IMR-90 (cell line): ENCODE measurements at regions not wholly inside any gene's neighbourhood (a gene's known extent, or its start where the extent isn't known, plus 50 kb on each side); places are given as distances from the start of the nearest gene placed in this dataset.

ENCODE experiments used
- ATAC-seq: fragments of 200-7000 bp; cut with Tn5 transposase; 2 replicates; pipeline ENCODE4 v1.9.1; 2020; ENCODE audit warnings: low read depth, mild to moderate bottlenecking, moderate library complexity
- BruUV-seq: library from RNA; stranded (reverse); fragments of 400-500 nt; replicated peaks from 2 replicates; lab custom pipeline; 2021; lab: Mats Ljungman, UMichigan
- CTCF ChIA-PET: fragments of 300-600 bp; formaldehyde crosslinking; extraction: SDS; loops from one replicate; lab custom pipeline; 2021; ENCODE audit warnings: antibody characterized with exemption; lab: Yijun Ruan, JAX
- POLR2A ChIA-PET: fragments of 300-600 bp; sonication (Branson Sonifier 250); formaldehyde crosslinking; loops from one replicate; lab custom pipeline; 2022; ENCODE audit warnings: antibody characterized with exemption; ENCODE audit not compliant: unreplicated experiment; lab: Charles Lee
- DNase-seq: peaks from one replicate; pipeline ENCODE4 v3.0.0; 2013
- H2AFZ ChIP-seq: replicated peaks from 2 replicates; pipeline ENCODE3; 2013; ENCODE audit warnings: low read length, mild to moderate bottlenecking; ENCODE audit not compliant: poor library complexity
- H2AK5ac ChIP-seq: 2 replicates; pipeline ENCODE4 v1.6.1; 2013; ENCODE audit warnings: low read depth, low read length, inconsistent platforms
- H2AK9ac ChIP-seq: replicated peaks from 2 replicates; pipeline ENCODE3; 2013; ENCODE audit warnings: mild to moderate bottlenecking, low read depth, low read length, moderate library complexity; ENCODE audit not compliant: poor library complexity
- H2BK120ac ChIP-seq: 2 replicates; pipeline ENCODE4 v1.6.1; 2013; ENCODE audit warnings: low read depth, low read length, inconsistent platforms
- H2BK15ac ChIP-seq: 3 replicates; pipeline ENCODE4 v1.6.1; 2013; ENCODE audit warnings: low read depth, low read length, inconsistent platforms
- H2BK20ac ChIP-seq: 2 replicates; pipeline ENCODE4 v1.6.1; 2013; ENCODE audit warnings: low read depth, mild to moderate bottlenecking, inconsistent platforms, low read length, moderate library complexity
- H2BK5ac ChIP-seq: 2 replicates; pipeline ENCODE4 v1.6.1; 2013; ENCODE audit warnings: mild to moderate bottlenecking, low read depth, low read length, inconsistent platforms; ENCODE audit not compliant: poor library complexity, severe bottlenecking
- H3K14ac ChIP-seq: replicated peaks from 2 replicates; pipeline ENCODE4 v1.6.1; 2013; ENCODE audit warnings: low read depth, low read length, inconsistent platforms
- H3K18ac ChIP-seq: 2 replicates; pipeline ENCODE4 v1.6.1; 2013; ENCODE audit warnings: low read depth, low read length, control low read depth
- H3K23ac ChIP-seq: 2 replicates; pipeline ENCODE4 v1.6.1; 2013; ENCODE audit warnings: low read depth, low read length, inconsistent platforms
- H3K27ac ChIP-seq: 2 replicates; pipeline ENCODE4 v1.5.1; 2013; ENCODE audit warnings: mild to moderate bottlenecking, control low read depth, low read length; ENCODE audit not compliant: insufficient read depth
- H3K27me3 ChIP-seq: 2 replicates; pipeline ENCODE4 v1.6.1; 2013; ENCODE audit warnings: low read length; ENCODE audit not compliant: control insufficient read depth, insufficient read depth
- H3K36me3 ChIP-seq: 2 replicates; pipeline ENCODE4 v1.6.1; 2013; ENCODE audit warnings: low read length, mixed read lengths; ENCODE audit not compliant: control insufficient read depth, insufficient read depth
- H3K4ac ChIP-seq: 2 replicates; pipeline ENCODE4 v1.6.1; 2013; ENCODE audit warnings: low read depth, low read length, inconsistent platforms
- H3K4me1 ChIP-seq: 2 replicates; pipeline ENCODE4 v1.6.1; 2013; ENCODE audit warnings: low read length, mixed read lengths; ENCODE audit not compliant: control insufficient read depth, insufficient read depth
- H3K4me2 ChIP-seq: 2 replicates; pipeline ENCODE4 v1.6.1; 2013; ENCODE audit warnings: low read depth, mild to moderate bottlenecking, control low read depth, low read length, moderate library complexity
- H3K4me3 ChIP-seq: 2 replicates; pipeline ENCODE4 v1.5.1; 2013; ENCODE audit warnings: low read depth, mild to moderate bottlenecking, control low read depth, low read length, moderate library complexity; ENCODE audit not compliant: insufficient read depth
- H3K56ac ChIP-seq: 2 replicates; pipeline ENCODE4 v1.6.1; 2013; ENCODE audit warnings: low read length, inconsistent platforms; ENCODE audit not compliant: insufficient read depth; ENCODE audit errors: extremely low read depth
- H3K79me1 ChIP-seq, 2 experiments: 2 replicates each; pipeline ENCODE4 v1.6.1; 2013; ENCODE audit warnings: low read length in 2 of 2, inconsistent platforms in 1 of 2, low read depth in 1 of 2
- H3K9ac ChIP-seq: 2 replicates; pipeline ENCODE4 v1.6.1; 2013; ENCODE audit warnings: low read depth, low read length, control low read depth
- H3K9me1 ChIP-seq: 2 replicates; pipeline ENCODE4 v1.6.1; 2013; ENCODE audit warnings: low read length, inconsistent platforms; ENCODE audit not compliant: insufficient read depth
- H3K9me3 ChIP-seq: 2 replicates; pipeline ENCODE4 v1.6.1; 2013; ENCODE audit warnings: low read length; ENCODE audit not compliant: control insufficient read depth, insufficient read depth
- H4K20me1 ChIP-seq: 2 replicates; pipeline ENCODE4 v1.6.1; 2013; ENCODE audit warnings: low read length, inconsistent platforms; ENCODE audit not compliant: insufficient read depth
- H4K5ac ChIP-seq: 2 replicates; pipeline ENCODE4 v1.6.1; 2013; ENCODE audit warnings: mild to moderate bottlenecking, low read depth, low read length, control low read depth
- H4K8ac ChIP-seq, 2 experiments: 2 replicates each; pipeline ENCODE4 v1.6.1; 2013; ENCODE audit warnings: low read depth in 2 of 2, low read length in 2 of 2, control low read depth in 1 of 2, inconsistent platforms in 1 of 2
- H4K91ac ChIP-seq: 2 replicates; pipeline ENCODE4 v1.6.1; 2013; ENCODE audit warnings: low read depth, low read length, inconsistent platforms; ENCODE audit not compliant: insufficient read depth
- BHLHE40 ChIP-seq: fragments of 150-350 bp; IDR thresholded peaks from 2 replicates; pipeline ENCODE4 v1.6.1; 2016; ENCODE audit warnings: mild to moderate bottlenecking, low read depth, low read length
- CEBPB ChIP-seq: IDR thresholded peaks from 2 replicates; pipeline ENCODE4 v1.6.1; 2012; ENCODE audit warnings: low read depth, low read length, improper control_type of control experiment
- CHD1 ChIP-seq: IDR thresholded peaks from 2 replicates; pipeline ENCODE4 v1.6.1; 2012; ENCODE audit warnings: low read depth, low read length, improper control_type of control experiment
- CTCF ChIP-seq: conservative IDR thresholded peaks from 2 replicates; pipeline ENCODE4 v1.5.1; 2012; ENCODE audit warnings: mild to moderate bottlenecking, low read depth, low read length, improper control_type of control experiment
- ELK1 ChIP-seq: fragments of 150-350 bp; IDR thresholded peaks from 2 replicates; pipeline ENCODE4 v1.6.1; 2016; ENCODE audit warnings: low read depth, mild to moderate bottlenecking, low read length, moderate library complexity, borderline replicate concordance
- FOS ChIP-seq: fragments of 150-350 bp; IDR thresholded peaks from 2 replicates; pipeline ENCODE4 v1.6.1; 2016; ENCODE audit warnings: low read depth, low read length
- MAFK ChIP-seq: IDR thresholded peaks from 2 replicates; pipeline ENCODE4 v1.6.1; 2012; ENCODE audit warnings: low read depth, low read length, improper control_type of control experiment
- MAZ ChIP-seq: IDR thresholded peaks from 2 replicates; pipeline ENCODE4 v1.6.1; 2012; ENCODE audit warnings: low read depth, mild to moderate bottlenecking, low read length, improper control_type of control experiment, moderate library complexity, borderline replicate concordance
- MXI1 ChIP-seq: IDR thresholded peaks from 2 replicates; pipeline ENCODE4 v1.6.1; 2012; ENCODE audit warnings: low read depth, mild to moderate bottlenecking, low read length, moderate library complexity, borderline replicate concordance
- NFE2L2 ChIP-seq: fragments of 150-350 bp; IDR thresholded peaks from 2 replicates; pipeline ENCODE4 v1.6.1; 2016; ENCODE audit warnings: low read depth, mild to moderate bottlenecking, low read length
- POLR2A ChIP-seq: IDR thresholded peaks from 2 replicates; pipeline ENCODE4 v1.6.1; 2012; ENCODE audit warnings: mild to moderate bottlenecking, low read depth, low read length
- RAD21 ChIP-seq: IDR thresholded peaks from 2 replicates; pipeline ENCODE4 v1.6.1; 2012; ENCODE audit warnings: low read length, improper control_type of control experiment
- RCOR1 ChIP-seq: IDR thresholded peaks from 2 replicates; pipeline ENCODE4 v1.6.1; 2012; ENCODE audit warnings: mild to moderate bottlenecking, low read length, improper control_type of control experiment; ENCODE audit not compliant: insufficient replicate concordance
- RFX5 ChIP-seq: IDR thresholded peaks from 2 replicates; pipeline ENCODE4 v1.8.0; 2012; ENCODE audit warnings: low read depth, mild to moderate bottlenecking, low read length, moderate library complexity
- SMC3 ChIP-seq: fragments of 150-350 bp; IDR thresholded peaks from 2 replicates; pipeline ENCODE4 v1.6.1; 2016; ENCODE audit warnings: low read depth, mild to moderate bottlenecking, antibody characterized with exemption, low read length, moderate library complexity
- USF2 ChIP-seq: fragments of 150-350 bp; IDR thresholded peaks from 2 replicates; pipeline ENCODE4 v1.6.1; 2017; ENCODE audit warnings: mild to moderate bottlenecking, antibody characterized with exemption, low read length, low read depth
- WGBS, 2 experiments: methylation state at CpG; one replicate each; pipeline versions ENCODE4 v1.1.5 to v1.1.7; 2013; ENCODE audit warnings: missing lambda C conversion rate in 2 of 2; ENCODE audit not compliant: insufficient read length in 1 of 2; ENCODE audit errors: extremely low coverage in 2 of 2; 5-methylcytosine and 5-hydroxymethylcytosine counted together
- dilution Hi-C: fragments of 300-500 bp; cut with HindIII; formaldehyde crosslinking; loops from one replicate; pipeline ENCODE4 v1.14.3; 2018; ENCODE audit warnings: low sequenced_read_pairs; ENCODE audit not compliant: unreplicated experiment
- in situ Hi-C: fragments of 300-500 bp; cut with MboI; formaldehyde crosslinking; loops from 3 replicates; pipeline ENCODE4 v1.14.3; 2019; ENCODE audit warnings: low sequenced_read_pairs, inconsistent platforms, mixed read lengths
- intact Hi-C: fragments of 100-400 bp; cut with micrococcal nuclease; formaldehyde crosslinking; loops from 2 replicates; pipeline ENCODE4 v1.10.0; 2022

- H3K4me2 ChIP-seq: no peak overlapping the region
These were observed 710.7 kb upstream of the SLIT2 start for GRCh38 chr4:19540859-19541540.

More at GRCh38 chr4:19540859-19541540, 710.7 kb upstream of the SLIT2 start:
- Histone ChIP-seq H3K23ac (no peak overlapping the region), H4K20me1 (no peaks in the 10 kb centered on the region), H3K36me3 (no peaks in the 10 kb centered on the region), H2BK20ac (no peak overlapping the region), H3K56ac (no peak overlapping the region), H3K9ac (no peak overlapping the region), H2AFZ (no peak overlapping the region), H4K5ac (no peak overlapping the region), H3K18ac (no peak overlapping the region), H3K27me3 (no peaks in the 10 kb centered on the region), H2BK120ac (no peak overlapping the region), H3K4ac (no peak overlapping the region), H2BK5ac (no peak overlapping the region), H3K14ac (no peak overlapping the region), H3K9me1 (no peaks in the 10 kb centered on the region), H2AK9ac (no peak overlapping the region), H3K9me3 (no peaks in the 10 kb centered on the region), H2BK15ac (no peak overlapping the region), H3K79me1 (no peaks in the 10 kb centered on the region), H3K27ac (no peak overlapping the region), H2AK5ac (no peak overlapping the region), H4K91ac (no peak overlapping the region), H3K4me3 (no peak overlapping the region), H4K8ac (no peak overlapping the region), H3K4me1 (no peaks in the 10 kb centered on the region)
- 83% methylated on average over 1 of the region's 6 CpGs; no CpG with 5 or more reads in 1 of the 2 experiments for WGBS, 2 experiments
- POLR2A ChIA-PET: no interaction called here
- DNase-seq: no peak
- dilution Hi-C loops: no loop called here
- TF ChIP-seq BHLHE40: no peak
- no peak for TF ChIP-seq SMC3
- no peak for TF ChIP-seq RFX5
- no peak for TF ChIP-seq MAZ
- TF ChIP-seq MXI1: no peak
- TF ChIP-seq RAD21: no peak
- TF ChIP-seq USF2: no peak
- no peak for TF ChIP-seq NFE2L2
- TF ChIP-seq RCOR1: no peak
- TF ChIP-seq FOS: no peak
- no peak for TF ChIP-seq CTCF
- no peak for TF ChIP-seq ELK1
- TF ChIP-seq POLR2A: no peak
- TF ChIP-seq MAFK: no peak
- no peak for TF ChIP-seq CEBPB
- no peak for TF ChIP-seq CHD1
- intact Hi-C loops: no loop called here
- CTCF ChIA-PET: interaction anchor here (1.1 kb wide), 1 partner anchor 9 kb away, joined by 3 read pairs; no protein-coding TSS in a partner anchor
- BruUV-seq: no TSS peak
- in situ Hi-C loops: no loop called here
- ATAC-seq: no peak
